Neuronal stem cell (in vitro differentiated cells): ENCODE measurements at regions not wholly inside any gene's neighbourhood (a gene's known extent, or its start where the extent isn't known, plus 50 kb on each side); places are given as distances from the start of the nearest gene placed in this dataset.

Experiments
- DNase-seq: peaks from one replicate; pipeline ENCODE4 v3.0.0-alpha.2; 2013; ENCODE audit warnings: low spot score
- H2AFZ ChIP-seq: one replicate; pipeline ENCODE4 v1.6.1; 2013; ENCODE audit warnings: mild to moderate bottlenecking, low read length, inconsistent platforms
- H2AK5ac ChIP-seq: 2 replicates; pipeline ENCODE4 v1.6.1; 2013; ENCODE audit warnings: low read depth, mild to moderate bottlenecking, inconsistent platforms, low read length, moderate library complexity, mixed read lengths
- H2BK120ac ChIP-seq: 2 replicates; pipeline ENCODE4 v1.6.1; 2013; ENCODE audit warnings: low read depth, mild to moderate bottlenecking, inconsistent platforms, low read length, moderate library complexity, mixed read lengths
- H2BK12ac ChIP-seq: one replicate; pipeline ENCODE4 v1.6.1; 2013; ENCODE audit warnings: low read length, inconsistent platforms
- H2BK15ac ChIP-seq: 2 replicates; pipeline ENCODE4 v1.6.1; 2013; ENCODE audit warnings: mild to moderate bottlenecking, low read length, inconsistent platforms, mixed read lengths
- H2BK5ac ChIP-seq: one replicate; pipeline ENCODE4 v1.6.1; 2013; ENCODE audit warnings: inconsistent platforms, mild to moderate bottlenecking, low read length, moderate library complexity
- H3K14ac ChIP-seq: one replicate; pipeline ENCODE4 v1.6.1; 2013; ENCODE audit warnings: low read length, inconsistent platforms
- H3K18ac ChIP-seq: 2 replicates; pipeline ENCODE4 v1.6.1; 2013; ENCODE audit warnings: low read length, inconsistent platforms
- H3K23ac ChIP-seq: 2 replicates; pipeline ENCODE4 v1.6.1; 2013; ENCODE audit warnings: low read depth, mild to moderate bottlenecking, mixed read lengths, low read length, inconsistent platforms; ENCODE audit not compliant: poor library complexity
- H3K27ac ChIP-seq: replicated peaks from 3 replicates; pipeline ENCODE4 v1.5.1; 2013; ENCODE audit warnings: low read length, inconsistent platforms
- H3K27me3 ChIP-seq, 3 experiments: 2 replicates each; pipeline ENCODE4 v1.6.1; 2013; ENCODE audit warnings: low read length in 3 of 3, mild to moderate bottlenecking in 2 of 3, inconsistent platforms in 1 of 3, low read depth in 1 of 3, mixed read lengths in 1 of 3, moderate library complexity in 1 of 3; ENCODE audit not compliant: control insufficient read depth in 3 of 3, insufficient read depth in 3 of 3
- H3K36me3 ChIP-seq, 2 donors: replicated peaks in 1 of 2; 2 replicates each; pipeline ENCODE4 v1.6.1; 2013; ENCODE audit warnings: low read length in 2 of 2; ENCODE audit not compliant: control insufficient read depth in 2 of 2, insufficient read depth in 2 of 2
- H3K4ac ChIP-seq: 2 replicates; pipeline ENCODE4 v1.6.1; 2013; ENCODE audit warnings: inconsistent platforms, mild to moderate bottlenecking, low read length, moderate library complexity
- H3K4me1 ChIP-seq, 2 donors: 1 replicate in 1 of 2; 2 replicates in 1 of 2; pipeline ENCODE4 v1.6.1; 2013; ENCODE audit warnings: low read length in 2 of 2, low read depth in 1 of 2; ENCODE audit not compliant: control insufficient read depth in 2 of 2, insufficient read depth in 1 of 2
- H3K4me2 ChIP-seq: one replicate; pipeline ENCODE4 v1.6.1; 2013; ENCODE audit warnings: mild to moderate bottlenecking, low read length, inconsistent platforms; ENCODE audit not compliant: insufficient read depth, poor library complexity, severe bottlenecking
- H3K4me3 ChIP-seq, 2 donors: 2 replicates each; pipeline ENCODE4 v1.5.1; 2013; ENCODE audit warnings: low read length in 2 of 2, mild to moderate bottlenecking in 2 of 2, inconsistent platforms in 1 of 2, moderate library complexity in 1 of 2
- H3K79me1 ChIP-seq: one replicate; pipeline ENCODE4 v1.6.1; 2013; ENCODE audit warnings: low read depth, mild to moderate bottlenecking, inconsistent platforms, low read length, moderate library complexity
- H3K9ac ChIP-seq: one replicate; pipeline ENCODE4 v1.6.1; 2013; ENCODE audit warnings: mild to moderate bottlenecking, low read depth, low read length, inconsistent platforms; ENCODE audit not compliant: poor library complexity
- H3K9me3 ChIP-seq, 2 donors: replicated peaks in 1 of 2; 2 replicates each; pipeline versions ENCODE3 to v1.6.1; 2013; ENCODE audit warnings: low read length in 2 of 2, mild to moderate bottlenecking in 2 of 2, inconsistent platforms in 1 of 2, low read depth in 1 of 2, mixed read lengths in 1 of 2, moderate library complexity in 1 of 2; ENCODE audit not compliant: control insufficient read depth in 2 of 2, insufficient read depth in 1 of 2
- H4K8ac ChIP-seq: one replicate; pipeline ENCODE4 v1.6.1; 2013; ENCODE audit warnings: low read depth, mild to moderate bottlenecking, inconsistent platforms, low read length, moderate library complexity
- H4K91ac ChIP-seq: one replicate; pipeline ENCODE4 v1.6.1; 2013; ENCODE audit warnings: low read length, low read depth, mild to moderate bottlenecking, inconsistent platforms; ENCODE audit not compliant: poor library complexity
- WGBS, 2 donors: extraction: QIAGEN DNeasy Blood & Tissue Kit; methylation state at CpG; one replicate each; pipeline ENCODE4 v1.1.7; 2013; ENCODE audit warnings: missing lambda C conversion rate in 2 of 2, mixed read lengths in 1 of 2; ENCODE audit not compliant: insufficient read length in 2 of 2, insufficient replicate concordance in 1 of 2; ENCODE audit errors: extremely low coverage in 2 of 2; 5-methylcytosine and 5-hydroxymethylcytosine counted together

- no peak for DNase-seq
- H3K4me2 ChIP-seq, result no peak overlapping the region
- no peak overlapping the region for H3K4me3 ChIP-seq
- no peak overlapping the region for H2BK5ac ChIP-seq
- no peak overlapping the region for H2BK12ac ChIP-seq
- no peaks in the 10 kb centered on the region for H3K4me1 ChIP-seq
- WGBS, 2 donors, result no CpG with 5 or more reads among the region's 6 CpGs
- H4K8ac ChIP-seq, result no peak overlapping the region
- no peak overlapping the region for H3K4ac ChIP-seq
- no peaks in the 10 kb centered on the region for H3K27me3 ChIP-seq
- no peak overlapping the region for H4K91ac ChIP-seq
- no peaks in the 10 kb centered on the region for H3K79me1 ChIP-seq
- H3K14ac ChIP-seq, result no peak overlapping the region
- H2AFZ ChIP-seq, result no peak overlapping the region
- H3K9ac ChIP-seq, result no peak overlapping the region
- H3K23ac ChIP-seq, result no peak overlapping the region
- no peak overlapping the region for H2AK5ac ChIP-seq
- H2BK120ac ChIP-seq, result no peak overlapping the region
- H3K9me3 ChIP-seq, result no peaks in the 10 kb centered on the region
- no peak overlapping the region for H3K18ac ChIP-seq
- H3K36me3 ChIP-seq, result no peaks in the 10 kb centered on the region
- H2BK15ac ChIP-seq, result no peak overlapping the region
- no peak overlapping the region for H3K27ac ChIP-seq
These were observed 726.5 kb upstream of the ADAMTS5 start for GRCh38 chr21:27693376-27693775.

- no peak overlapping the region for H2AFZ ChIP-seq
- no peak for DNase-seq
- H3K23ac ChIP-seq, result no peak overlapping the region
- H3K36me3 ChIP-seq, result no peaks in the 10 kb centered on the region
- no peaks in the 10 kb centered on the region for H3K4me1 ChIP-seq
- H4K91ac ChIP-seq, result no peak overlapping the region
- WGBS, 2 donors, result no CpG with 5 or more reads among the region's 1 CpG
- no peak overlapping the region for H3K18ac ChIP-seq
- no peaks in the 10 kb centered on the region for H3K9me3 ChIP-seq
- H2AK5ac ChIP-seq, result no peak overlapping the region
- H2BK12ac ChIP-seq, result no peak overlapping the region
- no peak overlapping the region for H3K14ac ChIP-seq
- no peak overlapping the region for H2BK120ac ChIP-seq
- no peak overlapping the region for H3K27ac ChIP-seq
- no peak overlapping the region for H4K8ac ChIP-seq
- H3K79me1 ChIP-seq, result no peaks in the 10 kb centered on the region
- H3K27me3 ChIP-seq, result no peaks in the 10 kb centered on the region
- no peak overlapping the region for H3K9ac ChIP-seq
- no peak overlapping the region for H3K4ac ChIP-seq
- no peak overlapping the region for H2BK15ac ChIP-seq
- H2BK5ac ChIP-seq, result no peak overlapping the region
- no peak overlapping the region for H3K4me3 ChIP-seq
- no peak overlapping the region for H3K4me2 ChIP-seq
These were observed 724.6 kb upstream of the ADAMTS5 start for GRCh38 chr21:27691516-27691915.

DNA sequence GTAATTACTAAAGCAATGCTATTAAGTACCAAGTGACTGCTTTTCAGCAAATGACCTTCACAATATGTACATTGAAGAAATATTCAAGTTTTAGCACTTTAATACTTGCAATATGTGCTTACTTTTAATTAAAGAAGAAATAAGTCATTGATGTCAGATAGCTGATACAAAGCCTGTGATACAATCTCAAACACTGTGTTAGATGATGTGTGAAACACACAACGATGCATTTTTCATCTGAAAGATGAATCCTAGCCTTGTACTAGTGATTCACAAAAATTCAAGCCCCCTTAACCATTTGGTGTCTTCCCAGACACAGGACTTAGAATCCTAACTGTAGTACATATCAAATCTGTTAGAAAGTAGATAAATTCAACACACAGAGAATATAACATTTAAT, 724.1 kb upstream of the ADAMTS5 start:
- no peaks in the 10 kb centered on the region for H3K9me3 ChIP-seq
- no peak overlapping the region for H3K23ac ChIP-seq
- H4K91ac ChIP-seq, result no peak overlapping the region
- H3K9ac ChIP-seq, result no peak overlapping the region
- no peaks in the 10 kb centered on the region for H3K27me3 ChIP-seq
- H2BK15ac ChIP-seq, result no peak overlapping the region
- WGBS, 2 donors, result no CpG with 5 or more reads among the region's 1 CpG
- H3K4me3 ChIP-seq, result no peak overlapping the region
- DNase-seq, result no peak
- H2BK12ac ChIP-seq, result no peak overlapping the region
- H3K27ac ChIP-seq, result no peak overlapping the region
- no peak overlapping the region for H3K14ac ChIP-seq
- no peak overlapping the region for H2AK5ac ChIP-seq
- H3K4me2 ChIP-seq, result no peak overlapping the region
- H4K8ac ChIP-seq, result no peak overlapping the region
- H3K36me3 ChIP-seq, result no peaks in the 10 kb centered on the region
- no peak overlapping the region for H3K18ac ChIP-seq
- no peak overlapping the region for H2AFZ ChIP-seq
- H3K4ac ChIP-seq, result no peak overlapping the region
- H3K79me1 ChIP-seq, result no peaks in the 10 kb centered on the region
- H3K4me1 ChIP-seq, result no peaks in the 10 kb centered on the region
- H2BK5ac ChIP-seq, result no peak overlapping the region
- H2BK120ac ChIP-seq, result no peak overlapping the region

DNA sequence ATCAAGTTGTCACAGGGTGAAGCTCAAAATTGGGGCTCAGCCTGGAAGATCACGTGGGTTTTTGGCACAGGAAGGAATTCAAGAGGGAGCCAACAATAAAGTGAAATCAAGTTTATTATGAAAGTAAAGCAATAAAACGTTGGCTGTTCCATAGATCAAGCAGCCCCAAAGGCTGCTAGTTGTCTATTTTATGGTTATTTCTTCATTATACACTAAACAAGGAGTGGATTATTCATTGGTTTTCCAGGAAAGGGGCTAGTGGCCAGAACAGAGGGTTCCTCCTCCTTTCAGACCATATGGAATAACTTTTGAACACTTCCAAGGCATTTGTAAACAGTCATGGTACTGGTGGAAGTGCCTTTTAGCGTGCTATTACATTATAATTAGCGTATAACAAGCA, 723.5 kb upstream of the ADAMTS5 start:
- Histone ChIP-seq H2AK5ac (no peak overlapping the region), H3K9me3 (no peaks in the 10 kb centered on the region), H2BK5ac (no peak overlapping the region), H3K4ac (no peak overlapping the region), H4K91ac (no peak overlapping the region), H2AFZ (no peak overlapping the region), H3K4me2 (no peak overlapping the region), H3K4me1 (no peaks in the 10 kb centered on the region), H2BK120ac (no peak overlapping the region), H3K18ac (no peak overlapping the region), H3K9ac (no peak overlapping the region), H3K79me1 (no peaks in the 10 kb centered on the region), H3K27ac (no peak overlapping the region), H3K27me3 (no peaks in the 10 kb centered on the region), H3K14ac (no peak overlapping the region), H4K8ac (no peak overlapping the region), H3K4me3 (no peak overlapping the region), H2BK12ac (no peak overlapping the region), H3K23ac (no peak overlapping the region), H2BK15ac (no peak overlapping the region), H3K36me3 (no peaks in the 10 kb centered on the region)
- WGBS, 2 donors, result no CpG with 5 or more reads among the region's 4 CpGs
- DNase-seq, result no peak
